SK-N-SH treated with all-trans-retinoic acid at 6 μM for 48 hours (cell line): ENCODE measurements at regions not wholly inside any gene's neighbourhood (a gene's known extent, or its start where the extent isn't known, plus 50 kb on each side); places are given as distances from the start of the nearest gene placed in this dataset.

Experiments
- ATAC-seq: fragments of 200-7000 bp; cut with Tn5 transposase; 3 replicates; pipeline ENCODE4 v1.9.1; 2020; ENCODE audit warnings: mild to moderate bottlenecking, moderate library complexity
- ARNTL ChIP-seq: fragments of 450-650 bp; formaldehyde crosslinking; IDR thresholded peaks from 2 replicates; pipeline ENCODE4 v1.5.0; 2020; ENCODE audit warnings: low read depth, mild to moderate bottlenecking, moderate library complexity, borderline replicate concordance
- BACH2 ChIP-seq: fragments of 250-450 bp; sonication (Bioruptor Pico); IDR thresholded peaks from 2 replicates; pipeline ENCODE4 v1.9.0; 2021; ENCODE audit warnings: mild to moderate bottlenecking, borderline replicate concordance
- CREB5 ChIP-seq: fragments of 250-450 bp; sonication (Bioruptor Pico); IDR thresholded peaks from 2 replicates; pipeline ENCODE4 v1.5.1; 2020; ENCODE audit warnings: low read depth, mild to moderate bottlenecking, moderate library complexity
- CSDC2 ChIP-seq: fragments of 250-450 bp; sonication (Bioruptor Pico); IDR thresholded peaks from 2 replicates; pipeline ENCODE4 v1.5.0; 2020; ENCODE audit warnings: mild to moderate bottlenecking, moderate library complexity
- CSRNP3 ChIP-seq: fragments of 250-450 bp; sonication (Bioruptor Pico); IDR thresholded peaks from 2 replicates; pipeline ENCODE4 v1.5.1; 2021; ENCODE audit warnings: mild to moderate bottlenecking, moderate library complexity
- ESRRG ChIP-seq: fragments of 250-450 bp; sonication (Bioruptor Pico); IDR thresholded peaks from 2 replicates; pipeline ENCODE4 v1.6.1; 2021; ENCODE audit warnings: mild to moderate bottlenecking
- GLIS3 ChIP-seq: fragments of 250-450 bp; sonication (Bioruptor Pico); IDR thresholded peaks from 2 replicates; pipeline ENCODE4 v1.5.0; 2020; ENCODE audit warnings: mild to moderate bottlenecking, moderate library complexity
- OSR1 ChIP-seq: fragments of 250-450 bp; sonication (Bioruptor Pico); IDR thresholded peaks from 2 replicates; pipeline ENCODE4 v1.8.0; 2022; ENCODE audit warnings: moderate library complexity, mild to moderate bottlenecking, inconsistent platforms
- PATZ1 ChIP-seq: fragments of 250-450 bp; sonication (Bioruptor Pico); IDR thresholded peaks from 2 replicates; pipeline ENCODE4 v1.8.0; 2020; ENCODE audit warnings: mild to moderate bottlenecking, moderate library complexity, borderline replicate concordance
- POU6F1 ChIP-seq: fragments of 250-450 bp; sonication (Bioruptor Pico); IDR thresholded peaks from 2 replicates; pipeline ENCODE4 v1.8.0; 2021; ENCODE audit warnings: low read depth, mild to moderate bottlenecking, moderate library complexity, borderline replicate concordance
- PPARA ChIP-seq: fragments of 250-450 bp; sonication (Bioruptor Pico); IDR thresholded peaks from 2 replicates; pipeline ENCODE4 v1.5.0; 2020; ENCODE audit warnings: mild to moderate bottlenecking, borderline replicate concordance
- RARB ChIP-seq: fragments of 250-450 bp; sonication (Bioruptor Pico); IDR thresholded peaks from 2 replicates; pipeline ENCODE4 v1.8.0; 2021; ENCODE audit warnings: mild to moderate bottlenecking, moderate library complexity
- SNAI2 ChIP-seq: fragments of 250-450 bp; sonication (Bioruptor Pico); IDR thresholded peaks from 2 replicates; pipeline ENCODE4 v1.5.0; 2020; ENCODE audit warnings: mild to moderate bottlenecking, moderate library complexity
- TCF4 ChIP-seq: fragments of 250-450 bp; sonication (Bioruptor Pico); IDR thresholded peaks from 2 replicates; pipeline ENCODE4 v1.8.0; 2021; ENCODE audit warnings: mild to moderate bottlenecking, moderate library complexity, borderline replicate concordance
- TOX ChIP-seq: fragments of 250-450 bp; sonication (Bioruptor Pico); IDR thresholded peaks from 2 replicates; pipeline ENCODE4 v1.8.0; 2021; ENCODE audit warnings: mild to moderate bottlenecking, moderate library complexity, borderline replicate concordance
- TSHZ2 ChIP-seq: fragments of 250-450 bp; sonication (Bioruptor Pico); IDR thresholded peaks from 2 replicates; pipeline ENCODE4 v1.5.0; 2020; ENCODE audit warnings: mild to moderate bottlenecking, moderate library complexity
- ZC3H10 ChIP-seq: fragments of 250-450 bp; sonication (Bioruptor Pico); IDR thresholded peaks from 2 replicates; pipeline ENCODE4 v1.5.1; 2021; ENCODE audit warnings: mild to moderate bottlenecking, moderate library complexity
- ZFP3 ChIP-seq: fragments of 250-450 bp; sonication (Bioruptor Pico); IDR thresholded peaks from 2 replicates; pipeline ENCODE4 v1.5.0; 2020; ENCODE audit warnings: mild to moderate bottlenecking, moderate library complexity
- ZFP30 ChIP-seq: fragments of 450-650 bp; formaldehyde crosslinking; IDR thresholded peaks from 2 replicates; pipeline ENCODE4 v1.5.0; 2022; ENCODE audit warnings: mild to moderate bottlenecking, moderate library complexity
- ZNF565 ChIP-seq: fragments of 450-650 bp; formaldehyde crosslinking; conservative IDR thresholded peaks from 2 replicates; pipeline ENCODE4 v1.5.0; 2020; ENCODE audit warnings: low read depth, mild to moderate bottlenecking, moderate library complexity
- ZNF70 ChIP-seq: fragments of 450-650 bp; formaldehyde crosslinking; IDR thresholded peaks from 2 replicates; pipeline ENCODE4 v1.5.0; 2020; ENCODE audit warnings: mild to moderate bottlenecking, moderate library complexity
- ZNF8 ChIP-seq: fragments of 450-650 bp; formaldehyde crosslinking; IDR thresholded peaks from 2 replicates; pipeline ENCODE4 v1.5.0; 2020; ENCODE audit warnings: mild to moderate bottlenecking, moderate library complexity

DNA sequence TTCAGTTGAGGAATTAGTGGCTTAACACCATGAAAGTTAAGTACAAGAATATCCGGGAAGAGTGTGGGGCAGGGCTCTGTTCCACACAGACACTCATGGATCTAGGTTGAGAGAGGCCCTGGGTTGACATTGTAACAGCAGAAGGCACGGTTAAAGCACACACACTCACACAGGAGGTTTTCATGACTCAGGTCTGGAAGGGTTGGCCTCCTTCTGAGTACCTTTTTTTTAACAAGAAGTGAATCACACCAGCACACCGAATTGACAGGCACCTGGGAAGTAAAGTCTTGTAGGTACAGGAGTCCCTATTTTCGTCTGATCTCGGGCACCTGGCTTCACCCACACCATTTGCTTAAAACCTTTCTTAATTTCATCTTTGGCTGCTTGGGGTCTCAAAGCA lies 509.4 kb upstream of the ADARB2 start:
- no peak for ATAC-seq
- TF ChIP-seq GLIS3 (CRISPR knock-in tag): no peak
- TF ChIP-seq TCF4 (CRISPR knock-in tag): no peak
- TF ChIP-seq PPARA (CRISPR knock-in tag): no peak
- no peak for TF ChIP-seq SNAI2 (CRISPR knock-in tag)
- no peak for TF ChIP-seq ZNF565 (CRISPR knock-in tag)
- no peak for TF ChIP-seq TOX (CRISPR knock-in tag)
- no peak for TF ChIP-seq BACH2 (CRISPR knock-in tag)
- no peak for TF ChIP-seq PATZ1 (CRISPR knock-in tag)
- no peak for TF ChIP-seq ZNF8 (CRISPR knock-in tag)
- no peak for TF ChIP-seq ARNTL (CRISPR knock-in tag)
- TF ChIP-seq ZC3H10 (CRISPR knock-in tag): no peak
- TF ChIP-seq CSDC2 (CRISPR knock-in tag): no peak
- TF ChIP-seq CSRNP3: no peak
- TF ChIP-seq CREB5: no peak
- TF ChIP-seq POU6F1 (CRISPR knock-in tag): no peak
- no peak for TF ChIP-seq RARB (CRISPR knock-in tag)
- no peak for TF ChIP-seq OSR1 (CRISPR knock-in tag)
- TF ChIP-seq ZNF70 (CRISPR knock-in tag): no peak

- no peak for ATAC-seq
- no peak for TF ChIP-seq POU6F1 (CRISPR knock-in tag)
- no peak for TF ChIP-seq ESRRG (CRISPR knock-in tag)
- TF ChIP-seq CSDC2 (CRISPR knock-in tag): no peak
- no peak for TF ChIP-seq GLIS3 (CRISPR knock-in tag)
- no peak for TF ChIP-seq ZNF8 (CRISPR knock-in tag)
These were observed 508.3 kb upstream of the ADARB2 start for GRCh38 chr10:2245580-2245979.

GRCh38 chr10:2244471-2244870 lies 507.1 kb upstream of the ADARB2 start:
- ATAC-seq: no peak
- TF ChIP-seq ZFP30 (no peak), SNAI2 (CRISPR knock-in tag) (no peak), ZFP3 (CRISPR knock-in tag) (no peak), RARB (CRISPR knock-in tag) (no peak), OSR1 (CRISPR knock-in tag) (no peak), ZC3H10 (CRISPR knock-in tag) (no peak), CSDC2 (CRISPR knock-in tag) (no peak), CSRNP3 (no peak), CREB5 (no peak), TCF4 (CRISPR knock-in tag) (no peak), ARNTL (CRISPR knock-in tag) (no peak), POU6F1 (CRISPR knock-in tag) (no peak), TSHZ2 (CRISPR knock-in tag) (no peak)
